Hypothalamus (tissue), 51 donors: ENCODE measurements at regions not wholly inside any gene's neighbourhood (a gene's known extent, or its start where the extent isn't known, plus 50 kb on each side); places are given as distances from the start of the nearest gene placed in this dataset.
"Not testable (repeated sequence)": the region's sequence is repeated elsewhere in the genome, so short reads cannot be mapped to it uniquely, and the experiment has no call there.

Source experiments
- DNase-seq, 51 donors: peaks; one replicate each; lab custom pipeline; 2025; lab: John Stamatoyannopoulos, UW

- no peak for DNase-seq
Measured at GRCh38 chr12:33514893-33515292, 75.3 kb upstream of the SYT10 start.

- no peak for DNase-seq
Measured at GRCh38 chr12:33519566-33519965, 79.9 kb upstream of the SYT10 start.

- DNase-seq, result not testable (repeated sequence)
Measured at GRCh38 chr12:33520505-33521302, 81.1 kb upstream of the SYT10 start.

GRCh38 chr12:33529031-33529430 is 89.4 kb upstream of the SYT10 start:
- no peak for DNase-seq

GRCh38 chr12:33529810-33530209 is 90.2 kb upstream of the SYT10 start:
- no peak for DNase-seq

- DNase-seq, result no peak
Measured at GRCh38 chr12:33531261-33531660, 91.6 kb upstream of the SYT10 start.

- no peak for DNase-seq
Measured at GRCh38 chr12:33533527-33533926, 93.9 kb upstream of the SYT10 start.

GRCh38 chr12:33536431-33536830 is 96.8 kb upstream of the SYT10 start:
- DNase-seq, result no peak

- no peak for DNase-seq
Measured at GRCh38 chr12:33546004-33546403, 106.4 kb upstream of the SYT10 start.

- no peak for DNase-seq
Measured at GRCh38 chr12:33547084-33547483, 107.5 kb upstream of the SYT10 start.

- DNase-seq, result not testable (repeated sequence)
Measured at GRCh38 chr12:33550214-33550613, 110.6 kb upstream of the SYT10 start.

GRCh38 chr12:33551006-33551405 is 111.4 kb upstream of the SYT10 start:
- no peak for DNase-seq

- no peak for DNase-seq
Measured at GRCh38 chr12:33555128-33555527, 115.5 kb upstream of the SYT10 start.

GRCh38 chr12:33560653-33561208 is 121.1 kb upstream of the SYT10 start:
- DNase-seq, result no peak

- DNase-seq, result no peak
Measured at GRCh38 chr12:33562401-33562800, 122.8 kb upstream of the SYT10 start.

- no peak for DNase-seq
Measured at GRCh38 chr12:33566403-33566802, 126.8 kb upstream of the SYT10 start.

GRCh38 chr12:33575346-33575745 is 135.7 kb upstream of the SYT10 start:
- DNase-seq, result no peak

- no peak for DNase-seq
Measured at GRCh38 chr12:33581613-33582122, 142.0 kb upstream of the SYT10 start.

GRCh38 chr12:33586576-33586975 is 147.0 kb upstream of the SYT10 start:
- DNase-seq, result no peak

- no peak for DNase-seq
Measured at GRCh38 chr12:33587354-33587753, 147.7 kb upstream of the SYT10 start.

GRCh38 chr12:33587784-33588712 is 148.4 kb upstream of the SYT10 start:
- DNase-seq, result no peak
